ENCODE measurements at regions not wholly inside any gene's neighbourhood (a gene's known extent, or its start where the extent isn't known, plus 50 kb on each side); places are given as distances from the start of the nearest gene placed in this dataset.
"Not testable (repeated sequence)": the region's sequence is repeated elsewhere in the genome, so short reads cannot be mapped to it uniquely, and the experiment has no call there.

GRCh38 chr13:50644081-50644871 is 199.2 kb downstream of the DLEU7 start:
- Histone ChIP-seq H3K9me3 (ENCODE audit: control insufficient read depth, insufficient read depth, low read length) (no peaks in the 10 kb centered on the region), H3K36me3 (ENCODE audit: insufficient read depth, low read length) (no peaks in the 10 kb centered on the region), H3K4me1 (ENCODE audit: insufficient read depth, low read length) (no peaks in the 10 kb centered on the region), H3K9ac (ENCODE audit: low read depth, low read length) (no peak overlapping the region)

GRCh38 chr13:50645092-50645491 is 198.4 kb downstream of the DLEU7 start:
- Histone ChIP-seq H3K9ac (ENCODE audit: low read depth, low read length) (no peak overlapping the region), H3K4me1 (ENCODE audit: insufficient read depth, low read length) (no peaks in the 10 kb centered on the region), H3K36me3 (ENCODE audit: insufficient read depth, low read length) (no peaks in the 10 kb centered on the region), H3K9me3 (ENCODE audit: control insufficient read depth, insufficient read depth, low read length) (no peaks in the 10 kb centered on the region)

- no peaks in the 10 kb centered on the region for H3K36me3 ChIP-seq (ENCODE audit: insufficient read depth, low read length)
- H3K4me1 ChIP-seq (ENCODE audit: insufficient read depth, low read length) = no peaks in the 10 kb centered on the region
- no peak overlapping the region for H3K9ac ChIP-seq (ENCODE audit: low read depth, low read length)
These were observed 197.4 kb downstream of the DLEU7 start for GRCh38 chr13:50646070-50646469.

GRCh38 chr13:50649211-50649610 is 194.3 kb downstream of the DLEU7 start:
- no peaks in the 10 kb centered on the region for H3K4me1 ChIP-seq (ENCODE audit: insufficient read depth, low read length)

More at GRCh38 chr13:50646070-50646469, 197.4 kb downstream of the DLEU7 start:
- H3K9me3 ChIP-seq (ENCODE audit: control insufficient read depth, insufficient read depth, low read length) = no peaks in the 10 kb centered on the region

GRCh38 chr13:50650592-50651504 is 192.6 kb downstream of the DLEU7 start:
- no peak overlapping the region for H3K9ac ChIP-seq (ENCODE audit: low read depth, low read length)
- H3K36me3 ChIP-seq (ENCODE audit: insufficient read depth, low read length) = no peaks in the 10 kb centered on the region
- no peaks in the 10 kb centered on the region for H3K4me1 ChIP-seq (ENCODE audit: insufficient read depth, low read length)
- no peaks in the 10 kb centered on the region for H3K9me3 ChIP-seq (ENCODE audit: control insufficient read depth, insufficient read depth, low read length)

More at GRCh38 chr13:50649211-50649610, 194.3 kb downstream of the DLEU7 start:
- no peaks in the 10 kb centered on the region for H3K36me3 ChIP-seq (ENCODE audit: insufficient read depth, low read length)
- H3K9ac ChIP-seq (ENCODE audit: low read depth, low read length) = no peak overlapping the region
- no peaks in the 10 kb centered on the region for H3K9me3 ChIP-seq (ENCODE audit: control insufficient read depth, insufficient read depth, low read length)

- no peaks in the 10 kb centered on the region for H3K36me3 ChIP-seq (ENCODE audit: insufficient read depth, low read length)
- H3K4me1 ChIP-seq (ENCODE audit: insufficient read depth, low read length) = no peaks in the 10 kb centered on the region
- H3K9me3 ChIP-seq (ENCODE audit: control insufficient read depth, insufficient read depth, low read length) = no peaks in the 10 kb centered on the region
- H3K9ac ChIP-seq (ENCODE audit: low read depth, low read length) = no peak overlapping the region
These were observed 191.6 kb downstream of the DLEU7 start for GRCh38 chr13:50651922-50652321.

- Histone ChIP-seq H3K9ac (ENCODE audit: low read depth, low read length) (no peak overlapping the region), H3K4me1 (ENCODE audit: insufficient read depth, low read length) (peaks cover 4% of the 10 kb centered on the region; the same call in 1 of the 2 replicates), H3K9me3 (ENCODE audit: control insufficient read depth, insufficient read depth, low read length) (no peaks in the 10 kb centered on the region), H3K36me3 (ENCODE audit: insufficient read depth, low read length) (no peaks in the 10 kb centered on the region)
These were observed 189.2 kb downstream of the DLEU7 start for GRCh38 chr13:50654331-50654730.

GRCh38 chr13:50661881-50662280 is 181.6 kb downstream of the DLEU7 start:
- H3K9me3 ChIP-seq (ENCODE audit: control insufficient read depth, insufficient read depth, low read length); H3K36me3 ChIP-seq (ENCODE audit: insufficient read depth, low read length); H3K4me1 ChIP-seq (ENCODE audit: insufficient read depth, low read length); H3K9ac ChIP-seq (ENCODE audit: low read depth, low read length): not testable (repeated sequence)

GRCh38 chr13:50664951-50665350 is 178.5 kb downstream of the DLEU7 start:
- Histone ChIP-seq H3K4me1 (ENCODE audit: insufficient read depth, low read length) (no peaks in the 10 kb centered on the region), H3K9ac (ENCODE audit: low read depth, low read length) (no peak overlapping the region), H3K9me3 (ENCODE audit: control insufficient read depth, insufficient read depth, low read length) (no peaks in the 10 kb centered on the region), H3K36me3 (ENCODE audit: insufficient read depth, low read length) (no peaks in the 10 kb centered on the region)

GRCh38 chr13:50668049-50668448 is 175.4 kb downstream of the DLEU7 start:
- no peaks in the 10 kb centered on the region for H3K36me3 ChIP-seq (ENCODE audit: insufficient read depth, low read length)
- no peak overlapping the region for H3K9ac ChIP-seq (ENCODE audit: low read depth, low read length)
- H3K4me1 ChIP-seq (ENCODE audit: insufficient read depth, low read length) = no peaks in the 10 kb centered on the region
- H3K9me3 ChIP-seq (ENCODE audit: control insufficient read depth, insufficient read depth, low read length) = no peaks in the 10 kb centered on the region

- H3K9me3 ChIP-seq (ENCODE audit: control insufficient read depth, insufficient read depth, low read length) = no peaks in the 10 kb centered on the region
- no peaks in the 10 kb centered on the region for H3K36me3 ChIP-seq (ENCODE audit: insufficient read depth, low read length)
- H3K9ac ChIP-seq (ENCODE audit: low read depth, low read length) = no peak overlapping the region
- no peaks in the 10 kb centered on the region for H3K4me1 ChIP-seq (ENCODE audit: insufficient read depth, low read length)
These were observed 174.7 kb downstream of the DLEU7 start for GRCh38 chr13:50668691-50669271.

- Histone ChIP-seq H3K9ac (ENCODE audit: low read depth, low read length) (no peak overlapping the region), H3K36me3 (ENCODE audit: insufficient read depth, low read length) (no peaks in the 10 kb centered on the region), H3K4me1 (ENCODE audit: insufficient read depth, low read length) (no peaks in the 10 kb centered on the region), H3K9me3 (ENCODE audit: control insufficient read depth, insufficient read depth, low read length) (no peaks in the 10 kb centered on the region)
These were observed 173.2 kb downstream of the DLEU7 start for GRCh38 chr13:50670272-50670671.

- no peaks in the 10 kb centered on the region for H3K36me3 ChIP-seq (ENCODE audit: insufficient read depth, low read length)
- H3K9me3 ChIP-seq (ENCODE audit: control insufficient read depth, insufficient read depth, low read length) = no peaks in the 10 kb centered on the region
- H3K9ac ChIP-seq (ENCODE audit: low read depth, low read length) = no peak overlapping the region
- no peaks in the 10 kb centered on the region for H3K4me1 ChIP-seq (ENCODE audit: insufficient read depth, low read length)
These were observed 172.5 kb downstream of the DLEU7 start for GRCh38 chr13:50670847-50671496.

GRCh38 chr13:50671497-50671850 is 172.0 kb downstream of the DLEU7 start:
- Histone ChIP-seq H3K36me3 (ENCODE audit: insufficient read depth, low read length) (no peaks in the 10 kb centered on the region), H3K4me1 (ENCODE audit: insufficient read depth, low read length) (no peaks in the 10 kb centered on the region), H3K9me3 (ENCODE audit: control insufficient read depth, insufficient read depth, low read length) (no peaks in the 10 kb centered on the region), H3K9ac (ENCODE audit: low read depth, low read length) (no peak overlapping the region)

Data from ES-I3 (cell line).